ENCODE measurements at regions not wholly inside any gene's neighbourhood (a gene's known extent, or its start where the extent isn't known, plus 50 kb on each side); places are given as distances from the start of the nearest gene placed in this dataset.

DNA sequence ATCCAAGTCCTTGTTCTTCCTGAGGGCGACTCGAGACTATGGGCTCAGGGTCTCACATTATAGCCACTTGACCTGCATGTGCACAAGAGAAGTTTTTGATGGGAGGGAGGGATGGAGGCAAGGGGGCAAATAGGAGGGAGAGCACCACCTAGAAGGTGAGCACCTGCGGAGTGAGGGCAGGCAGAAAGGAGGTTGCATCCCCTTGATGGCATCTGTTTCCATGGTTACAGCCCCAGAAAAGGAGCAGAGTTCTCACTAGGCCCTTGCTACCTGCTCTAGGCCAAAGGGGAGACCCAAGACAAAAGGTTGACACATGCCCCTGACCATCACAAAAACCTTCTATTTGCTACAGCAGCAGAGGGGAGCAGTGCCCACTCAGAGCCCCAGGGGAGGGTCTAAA, 131.5 kb upstream of the SERTAD2 start:
- TF ChIP-seq, protein P1, sequence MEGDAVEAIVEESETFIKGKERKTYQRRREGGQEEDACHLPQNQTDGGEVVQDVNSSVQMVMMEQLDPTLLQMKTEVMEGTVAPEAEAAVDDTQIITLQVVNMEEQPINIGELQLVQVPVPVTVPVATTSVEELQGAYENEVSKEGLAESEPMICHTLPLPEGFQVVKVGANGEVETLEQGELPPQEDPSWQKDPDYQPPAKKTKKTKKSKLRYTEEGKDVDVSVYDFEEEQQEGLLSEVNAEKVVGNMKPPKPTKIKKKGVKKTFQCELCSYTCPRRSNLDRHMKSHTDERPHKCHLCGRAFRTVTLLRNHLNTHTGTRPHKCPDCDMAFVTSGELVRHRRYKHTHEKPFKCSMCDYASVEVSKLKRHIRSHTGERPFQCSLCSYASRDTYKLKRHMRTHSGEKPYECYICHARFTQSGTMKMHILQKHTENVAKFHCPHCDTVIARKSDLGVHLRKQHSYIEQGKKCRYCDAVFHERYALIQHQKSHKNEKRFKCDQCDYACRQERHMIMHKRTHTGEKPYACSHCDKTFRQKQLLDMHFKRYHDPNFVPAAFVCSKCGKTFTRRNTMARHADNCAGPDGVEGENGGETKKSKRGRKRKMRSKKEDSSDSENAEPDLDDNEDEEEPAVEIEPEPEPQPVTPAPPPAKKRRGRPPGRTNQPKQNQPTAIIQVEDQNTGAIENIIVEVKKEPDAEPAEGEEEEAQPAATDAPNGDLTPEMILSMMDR (IDR thresholded peaks at IDR 0.05): no peak
- no peak for TF ChIP-seq POLR2A (IDR thresholded peaks at IDR 0.05)
